HEK293 (cell line): ENCODE measurements at regions not wholly inside any gene's neighbourhood (a gene's known extent, or its start where the extent isn't known, plus 50 kb on each side); places are given as distances from the start of the nearest gene placed in this dataset.
A peak's percentile ranks its signal among the peaks of the same experiment; 100 is the strongest.

Experiments
- CTCF ChIA-PET: fragments of 350-600 bp; formaldehyde crosslinking; extraction: SDS; loops from one replicate; lab custom pipeline; 2021; ENCODE audit warnings: antibody characterized with exemption; lab: Yijun Ruan, JAX
- POLR2A ChIA-PET: fragments of 300-600 bp; formaldehyde crosslinking; extraction: SDS; loops from one replicate; lab custom pipeline; 2020; ENCODE audit warnings: antibody characterized with exemption, inconsistent platforms; lab: Yijun Ruan, JAX
- H3K27ac ChIP-seq: fragments of 200-500 bp; sonication (Bioruptor generic); 2 replicates; pipeline ENCODE4 v1.5.1; 2014; ENCODE audit warnings: low read depth, low read length, control low read depth, inconsistent platforms; ENCODE audit errors: extremely low read depth
- H3K36me3 ChIP-seq, 2 experiments: fragments of 200-500 bp in 1 of 2; sonication (Bioruptor generic) in 1 of 2; 1 replicate in 1 of 2; 2 replicates in 1 of 2; pipeline ENCODE4 v1.5.1; 2014 to 2017; ENCODE audit warnings: inconsistent platforms in 2 of 2, low read length in 2 of 2; ENCODE audit not compliant: control insufficient read depth in 2 of 2, insufficient read depth in 1 of 2
- H3K4me1 ChIP-seq: fragments of 200-500 bp; sonication (Bioruptor generic); 2 replicates; pipeline ENCODE4 v1.5.1; 2014; ENCODE audit warnings: mild to moderate bottlenecking, low read length, inconsistent platforms; ENCODE audit not compliant: control insufficient read depth, insufficient read depth
- H3K4me3 ChIP-seq: 2 replicates; pipeline ENCODE4 v1.5.1; 2011; ENCODE audit warnings: low read depth, mild to moderate bottlenecking, control low read depth, low read length, moderate library complexity
- H3K9me3 ChIP-seq: fragments of 200-500 bp; sonication (Bioruptor generic); 2 replicates; pipeline ENCODE4 v1.5.1; 2014; ENCODE audit warnings: low read depth, low read length, inconsistent platforms; ENCODE audit not compliant: control insufficient read depth, insufficient read depth
- BCL6B ChIP-seq: fragments of 450-650 bp; formaldehyde crosslinking; IDR thresholded peaks from 2 replicates; pipeline ENCODE4 v1.5.1; 2017; ENCODE audit warnings: missing biosample characterization, missing genetic modification characterization
- EGR2 ChIP-seq: fragments of 450-650 bp; formaldehyde crosslinking; IDR thresholded peaks from 2 replicates; pipeline ENCODE4 v1.5.1; 2016; ENCODE audit warnings: low read depth, missing biosample characterization, missing genetic modification characterization
- GLI2 ChIP-seq: fragments of 450-650 bp; formaldehyde crosslinking; IDR thresholded peaks from 2 replicates; pipeline ENCODE4; 2017; ENCODE audit warnings: missing biosample characterization, missing genetic modification characterization, low read depth, borderline replicate concordance
- GLIS1 ChIP-seq: fragments of 450-650 bp; formaldehyde crosslinking; IDR thresholded peaks from 2 replicates; pipeline ENCODE4 v1.5.1; 2016; ENCODE audit warnings: missing biosample characterization, missing genetic modification characterization
- KLF8 ChIP-seq: fragments of 450-650 bp; formaldehyde crosslinking; IDR thresholded peaks from 2 replicates; pipeline ENCODE4 v1.5.1; 2016; ENCODE audit warnings: missing biosample characterization, missing genetic modification characterization
- PRDM4 ChIP-seq: fragments of 450-650 bp; formaldehyde crosslinking; IDR thresholded peaks from 2 replicates; pipeline ENCODE4 v1.5.1; 2017; ENCODE audit warnings: missing biosample characterization, missing genetic modification characterization
- PRDM6 ChIP-seq: fragments of 450-650 bp; formaldehyde crosslinking; IDR thresholded peaks from 2 replicates; pipeline ENCODE4 v1.5.1; 2017; ENCODE audit warnings: missing biosample characterization, missing genetic modification characterization
- SETDB1 ChIP-seq: IDR thresholded peaks from one replicate; pipeline ENCODE4 v1.6.1; 2017; ENCODE audit warnings: mild to moderate bottlenecking, low read length, moderate library complexity, mixed read lengths; ENCODE audit not compliant: insufficient read length
- TRIM28 ChIP-seq: IDR thresholded peaks from 2 replicates; pipeline ENCODE4 v1.6.1; 2011; ENCODE audit warnings: low read length, control low read depth, borderline replicate concordance
- ZBTB17 ChIP-seq: fragments of 450-650 bp; formaldehyde crosslinking; IDR thresholded peaks from 2 replicates; pipeline ENCODE4 v1.5.1; 2016; ENCODE audit warnings: missing biosample characterization, missing genetic modification characterization
- ZBTB44 ChIP-seq: fragments of 450-650 bp; IDR thresholded peaks from 2 replicates; pipeline ENCODE4 v1.5.1; 2018; ENCODE audit warnings: missing biosample characterization, mild to moderate bottlenecking, missing genetic modification characterization
- ZBTB49 ChIP-seq: fragments of 450-650 bp; formaldehyde crosslinking; IDR thresholded peaks from 2 replicates; pipeline ENCODE4 v1.5.1; 2016; ENCODE audit warnings: missing biosample characterization, missing genetic modification characterization, low read depth
- ZFP37 ChIP-seq: fragments of 450-650 bp; formaldehyde crosslinking; IDR thresholded peaks from 2 replicates; pipeline ENCODE4 v1.5.1; 2016; ENCODE audit warnings: missing biosample characterization, missing genetic modification characterization
- ZNF10 ChIP-seq: fragments of 450-650 bp; formaldehyde crosslinking; IDR thresholded peaks from 2 replicates; pipeline ENCODE4 v1.5.1; 2017; ENCODE audit warnings: missing biosample characterization, missing genetic modification characterization
- ZNF174 ChIP-seq: fragments of 450-650 bp; formaldehyde crosslinking; IDR thresholded peaks from 2 replicates; pipeline ENCODE4 v1.5.0; 2017; ENCODE audit warnings: missing biosample characterization, mild to moderate bottlenecking, missing genetic modification characterization
- ZNF211 ChIP-seq: fragments of 450-650 bp; formaldehyde crosslinking; IDR thresholded peaks from 2 replicates; pipeline ENCODE4 v1.5.1; 2016; ENCODE audit warnings: low read depth, missing biosample characterization, missing genetic modification characterization
- ZNF223 ChIP-seq: fragments of 450-650 bp; formaldehyde crosslinking; IDR thresholded peaks from 2 replicates; pipeline ENCODE4 v1.5.1; 2016; ENCODE audit warnings: missing biosample characterization, missing genetic modification characterization
- ZNF23 ChIP-seq: fragments of 450-650 bp; formaldehyde crosslinking; IDR thresholded peaks from 2 replicates; pipeline ENCODE4 v1.5.1; 2016; ENCODE audit warnings: missing biosample characterization, missing genetic modification characterization, borderline replicate concordance
- ZNF248 ChIP-seq: fragments of 450-650 bp; formaldehyde crosslinking; IDR thresholded peaks from 2 replicates; pipeline ENCODE4 v1.5.1; 2017; ENCODE audit warnings: missing biosample characterization, missing genetic modification characterization
- ZNF350 ChIP-seq: fragments of 450-650 bp; formaldehyde crosslinking; IDR thresholded peaks from 2 replicates; pipeline ENCODE4 v1.5.0; 2017; ENCODE audit warnings: missing biosample characterization, mild to moderate bottlenecking, missing genetic modification characterization
- ZNF354C ChIP-seq: fragments of 450-650 bp; formaldehyde crosslinking; IDR thresholded peaks from 2 replicates; pipeline ENCODE4 v1.5.1; 2016; ENCODE audit warnings: missing biosample characterization, missing genetic modification characterization, low read depth, borderline replicate concordance
- ZNF426 ChIP-seq: fragments of 450-650 bp; formaldehyde crosslinking; IDR thresholded peaks from 2 replicates; pipeline ENCODE4 v1.5.1; 2017; ENCODE audit warnings: missing biosample characterization, missing genetic modification characterization, mild to moderate bottlenecking, inconsistent platforms, moderate library complexity
- ZNF488 ChIP-seq: fragments of 450-650 bp; formaldehyde crosslinking; IDR thresholded peaks from 2 replicates; pipeline ENCODE4 v1.5.1; 2016; ENCODE audit warnings: missing biosample characterization, missing genetic modification characterization
- ZNF624 ChIP-seq: fragments of 450-650 bp; formaldehyde crosslinking; IDR thresholded peaks from 2 replicates; pipeline ENCODE4 v1.5.1; 2017; ENCODE audit warnings: missing biosample characterization, missing genetic modification characterization
- ZNF660 ChIP-seq: fragments of 450-650 bp; IDR thresholded peaks from 2 replicates; pipeline ENCODE4 v1.5.1; 2018; ENCODE audit warnings: missing biosample characterization, mild to moderate bottlenecking, missing genetic modification characterization
- ZSCAN30 ChIP-seq: fragments of 450-650 bp; IDR thresholded peaks from 2 replicates; pipeline ENCODE4 v1.5.1; 2018; ENCODE audit warnings: missing biosample characterization, mild to moderate bottlenecking, missing genetic modification characterization, moderate library complexity

- Histone ChIP-seq H3K4me3 (no peak overlapping the region), H3K27ac (no peak overlapping the region), H3K36me3 (no peaks in the 10 kb centered on the region), H3K4me1 (no peaks in the 10 kb centered on the region), H3K9me3 (no peaks in the 10 kb centered on the region)
- CTCF ChIA-PET = interaction anchor here (0.6 to 2.2 kb wide), 7 partner anchors 10 to 477 kb away, joined by 3 to 18 read pairs (median 4); no protein-coding TSS in a partner anchor
- POLR2A ChIA-PET = no interaction called here
- TF ChIP-seq PRDM6 (no peak), ZNF660 (peak; percentile 83), ZNF211 (tag by site-specific recombination) (no peak), ZNF23 (tag by site-specific recombination) (no peak), ZNF354C (tag by site-specific recombination) (no peak), ZNF174 (tag by site-specific recombination) (no peak), ZNF248 (no peak), ZNF624 (tag by site-specific recombination) (no peak), ZNF223 (tag by site-specific recombination) (no peak), BCL6B (tag by site-specific recombination) (no peak), ZBTB44 (no peak), PRDM4 (tag by site-specific recombination) (no peak), TRIM28 (no peak), GLIS1 (tag by site-specific recombination) (peak; percentile 24; the same call in 1 of the 2 replicates), ZBTB49 (no peak), ZBTB17 (tag by site-specific recombination) (peak; percentile 29; the same call in 1 of the 2 replicates), ZNF426 (tag by site-specific recombination) (no peak), KLF8 (no peak), SETDB1 (no peak), ZNF10 (tag by site-specific recombination) (no peak), ZSCAN30 (tag by site-specific recombination) (no peak), ZNF350 (tag by site-specific recombination) (no peak), GLI2 (no peak), EGR2 (tag by site-specific recombination) (peak; percentile 88), ZFP37 (tag by site-specific recombination) (no peak), ZNF488 (tag by site-specific recombination) (no peak)
Measured at GRCh38 chr12:11555743-11556625, 93.5 kb upstream of the ETV6 start.
